ENCODE measurements at regions not wholly inside any gene's neighbourhood (a gene's known extent, or its start where the extent isn't known, plus 50 kb on each side); places are given as distances from the start of the nearest gene placed in this dataset.

- H3K4me1 ChIP-seq (ENCODE audit: control insufficient read depth in 1 of 2, insufficient read depth in 2 of 2, low read depth in 1 of 2, low read length in 1 of 2) = peaks cover 0 to 3% of the 10 kb centered on the region in 2 experiments; a peak in 1 of 4 replicates
- TF ChIP-seq RAD21 (IDR thresholded peaks at IDR 0.05; ENCODE audit: low read length) = no peak
- no peak for TF ChIP-seq GATA2 (CRISPR knock-in tag; IDR thresholded peaks at IDR 0.05)
- ChIA-PET POLR2A (no interaction called here), CTCF (interaction anchor here (1.2 to 1.9 kb wide), 5 partner anchors 9 to 86 kb away, joined by 3 to 11 read pairs (median 5); no protein-coding TSS in a partner anchor)
- no peak overlapping the region for H3K27ac ChIP-seq (ENCODE audit: low read depth in 2 of 2, low read length in 1 of 2)
- H4K20me1 ChIP-seq (ENCODE audit: insufficient read depth) = no peaks in the 10 kb centered on the region
- no peak overlapping the region for H3K9ac ChIP-seq
- no peak overlapping the region for H3K4me3 ChIP-seq (ENCODE audit: low read depth in 2 of 2, low read length in 1 of 2)
- H3K4me2 ChIP-seq = no peak overlapping the region
- no peaks in the 10 kb centered on the region for H3K79me2 ChIP-seq (ENCODE audit: insufficient read depth)
- H3K36me3 ChIP-seq (replicated peaks in 1 of 2; ENCODE audit: control insufficient read depth in 1 of 2, insufficient read depth in 2 of 2, low read length in 1 of 2) = no peaks in the 10 kb centered on the region
- no peaks in the 10 kb centered on the region for H3K9me3 ChIP-seq
- DNase-seq = no peak
- no peak overlapping the region for H2AFZ ChIP-seq (ENCODE audit: low read depth)
- 35% methylated on average over 8 of the region's 8 CpGs for WGBS (ENCODE audit: low lambda C conversion rate)
- no peaks in the 10 kb centered on the region for H3K27me3 ChIP-seq (ENCODE audit: insufficient read depth)
- no peaks in the 10 kb centered on the region for H3K9me2 ChIP-seq
- no peaks in the 10 kb centered on the region for H3F3A ChIP-seq (replicated peaks; ENCODE audit: insufficient read depth)
Observed at GRCh38 chr7:50178166-50178565, 85.1 kb upstream of the ZPBP start.

GRCh38 chr7:50174948-50175347, 81.9 kb upstream of the ZPBP start:
- no peaks in the 10 kb centered on the region for H4K20me1 ChIP-seq (ENCODE audit: insufficient read depth)
- POLR2A ChIA-PET = no interaction called here
- H3K79me2 ChIP-seq (ENCODE audit: insufficient read depth) = no peaks in the 10 kb centered on the region
- no peaks in the 10 kb centered on the region for H3F3A ChIP-seq (replicated peaks; ENCODE audit: insufficient read depth)
- H3K36me3 ChIP-seq (replicated peaks in 1 of 2; ENCODE audit: control insufficient read depth in 1 of 2, insufficient read depth in 2 of 2, low read length in 1 of 2) = no peaks in the 10 kb centered on the region
- H3K4me1 ChIP-seq (ENCODE audit: control insufficient read depth in 1 of 2, insufficient read depth in 2 of 2, low read depth in 1 of 2, low read length in 1 of 2) = peaks cover 0 to 3% of the 10 kb centered on the region in 2 experiments; a peak in 1 of 4 replicates
- no peaks in the 10 kb centered on the region for H3K9me2 ChIP-seq
- DNase-seq = no peak
- WGBS (ENCODE audit: low lambda C conversion rate) = 21% methylated on average over 1 of the region's 1 CpG
- no peak overlapping the region for H3K4me2 ChIP-seq
- no peaks in the 10 kb centered on the region for H3K9me3 ChIP-seq
- CTCF ChIA-PET = interaction anchor here (1.2 to 1.7 kb wide), 2 partner anchors 17 to 31 kb away, joined by 3 to 4 read pairs; no protein-coding TSS in a partner anchor
- TF ChIP-seq JUND (IDR thresholded peaks at IDR 0.05) = no peak
- TF ChIP-seq, protein P1, sequence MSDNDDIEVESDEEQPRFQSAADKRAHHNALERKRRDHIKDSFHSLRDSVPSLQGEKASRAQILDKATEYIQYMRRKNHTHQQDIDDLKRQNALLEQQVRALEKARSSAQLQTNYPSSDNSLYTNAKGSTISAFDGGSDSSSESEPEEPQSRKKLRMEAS (IDR thresholded peaks at IDR 0.05; ENCODE audit: low read depth) = no peak
- TF ChIP-seq, protein P2, sequence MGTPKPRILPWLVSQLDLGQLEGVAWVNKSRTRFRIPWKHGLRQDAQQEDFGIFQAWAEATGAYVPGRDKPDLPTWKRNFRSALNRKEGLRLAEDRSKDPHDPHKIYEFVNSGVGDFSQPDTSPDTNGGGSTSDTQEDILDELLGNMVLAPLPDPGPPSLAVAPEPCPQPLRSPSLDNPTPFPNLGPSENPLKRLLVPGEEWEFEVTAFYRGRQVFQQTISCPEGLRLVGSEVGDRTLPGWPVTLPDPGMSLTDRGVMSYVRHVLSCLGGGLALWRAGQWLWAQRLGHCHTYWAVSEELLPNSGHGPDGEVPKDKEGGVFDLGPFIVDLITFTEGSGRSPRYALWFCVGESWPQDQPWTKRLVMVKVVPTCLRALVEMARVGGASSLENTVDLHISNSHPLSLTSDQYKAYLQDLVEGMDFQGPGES (IDR thresholded peaks at IDR 0.05; ENCODE audit: low read depth, low read length) = no peak
- no peak for TF ChIP-seq EZH2phosphoT487 (IDR thresholded peaks at IDR 0.05; ENCODE audit: borderline replicate concordance, low read depth)
- TF ChIP-seq, protein P3, sequence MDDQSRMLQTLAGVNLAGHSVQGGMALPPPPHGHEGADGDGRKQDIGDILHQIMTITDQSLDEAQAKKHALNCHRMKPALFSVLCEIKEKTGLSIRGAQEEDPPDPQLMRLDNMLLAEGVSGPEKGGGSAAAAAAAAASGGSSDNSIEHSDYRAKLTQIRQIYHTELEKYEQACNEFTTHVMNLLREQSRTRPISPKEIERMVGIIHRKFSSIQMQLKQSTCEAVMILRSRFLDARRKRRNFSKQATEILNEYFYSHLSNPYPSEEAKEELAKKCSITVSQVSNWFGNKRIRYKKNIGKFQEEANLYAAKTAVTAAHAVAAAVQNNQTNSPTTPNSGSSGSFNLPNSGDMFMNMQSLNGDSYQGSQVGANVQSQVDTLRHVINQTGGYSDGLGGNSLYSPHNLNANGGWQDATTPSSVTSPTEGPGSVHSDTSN (IDR thresholded peaks at IDR 0.05) = no peak
- no peak for TF ChIP-seq NRF1 (IDR thresholded peaks at IDR 0.05; ENCODE audit: low read depth, low read length)
- no peak for TF ChIP-seq RAD21 (IDR thresholded peaks at IDR 0.05; ENCODE audit: low read length)
- no peak for TF ChIP-seq MXI1 (IDR thresholded peaks at IDR 0.05; ENCODE audit: low read depth, low read length)
- TF ChIP-seq SIN3A (IDR thresholded peaks at IDR 0.05; ENCODE audit: borderline replicate concordance, low read depth, low read length) = no peak
- TF ChIP-seq YY1 (IDR thresholded peaks at IDR 0.05; ENCODE audit: low read depth) = no peak
- no peaks in the 10 kb centered on the region for H3K27me3 ChIP-seq (ENCODE audit: insufficient read depth)
- no peak overlapping the region for H3K9ac ChIP-seq
- no peak overlapping the region for H3K27ac ChIP-seq (ENCODE audit: low read depth in 2 of 2, low read length in 1 of 2)
- no peak overlapping the region for H3K4me3 ChIP-seq (ENCODE audit: low read depth in 2 of 2, low read length in 1 of 2)
- H2AFZ ChIP-seq (ENCODE audit: low read depth) = no peak overlapping the region
